ENCODE measurements at regions not wholly inside any gene's neighbourhood (a gene's known extent, or its start where the extent isn't known, plus 50 kb on each side); places are given as distances from the start of the nearest gene placed in this dataset.

DNA sequence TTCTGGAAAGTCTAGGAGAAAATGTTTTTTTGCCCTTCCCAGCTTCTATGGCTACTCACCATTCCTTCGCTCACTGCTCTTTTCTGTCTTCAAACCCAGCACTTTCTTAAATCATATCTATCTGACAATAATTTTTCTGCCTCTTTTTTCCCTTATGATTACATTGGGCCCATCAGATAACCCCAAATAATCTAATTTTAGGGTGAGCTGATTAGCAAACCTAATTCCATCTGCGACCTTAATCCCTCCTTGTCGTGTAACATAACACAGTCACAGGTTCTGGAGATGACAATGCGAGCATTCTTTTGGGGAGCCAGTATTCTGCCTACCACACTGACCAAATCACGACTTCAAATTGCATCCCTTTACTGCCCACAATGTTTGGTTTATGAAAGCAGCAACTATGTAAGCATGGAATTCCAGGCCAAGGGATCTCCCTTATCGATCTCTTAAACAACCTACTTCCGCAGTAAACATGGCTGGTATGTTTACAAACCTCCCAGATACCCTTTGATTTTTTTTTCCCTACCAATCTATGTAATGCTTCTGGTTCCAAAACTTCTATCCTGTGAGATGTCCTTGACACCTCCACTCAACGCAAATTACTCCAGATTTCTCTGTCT is 2122.2 kb downstream of the MAT2B start (continued):
- no peak for TF ChIP-seq SKIL (CRISPR knock-in tag; IDR thresholded peaks at IDR 0.05; ENCODE audit: borderline replicate concordance)
- TF ChIP-seq, protein P1, sequence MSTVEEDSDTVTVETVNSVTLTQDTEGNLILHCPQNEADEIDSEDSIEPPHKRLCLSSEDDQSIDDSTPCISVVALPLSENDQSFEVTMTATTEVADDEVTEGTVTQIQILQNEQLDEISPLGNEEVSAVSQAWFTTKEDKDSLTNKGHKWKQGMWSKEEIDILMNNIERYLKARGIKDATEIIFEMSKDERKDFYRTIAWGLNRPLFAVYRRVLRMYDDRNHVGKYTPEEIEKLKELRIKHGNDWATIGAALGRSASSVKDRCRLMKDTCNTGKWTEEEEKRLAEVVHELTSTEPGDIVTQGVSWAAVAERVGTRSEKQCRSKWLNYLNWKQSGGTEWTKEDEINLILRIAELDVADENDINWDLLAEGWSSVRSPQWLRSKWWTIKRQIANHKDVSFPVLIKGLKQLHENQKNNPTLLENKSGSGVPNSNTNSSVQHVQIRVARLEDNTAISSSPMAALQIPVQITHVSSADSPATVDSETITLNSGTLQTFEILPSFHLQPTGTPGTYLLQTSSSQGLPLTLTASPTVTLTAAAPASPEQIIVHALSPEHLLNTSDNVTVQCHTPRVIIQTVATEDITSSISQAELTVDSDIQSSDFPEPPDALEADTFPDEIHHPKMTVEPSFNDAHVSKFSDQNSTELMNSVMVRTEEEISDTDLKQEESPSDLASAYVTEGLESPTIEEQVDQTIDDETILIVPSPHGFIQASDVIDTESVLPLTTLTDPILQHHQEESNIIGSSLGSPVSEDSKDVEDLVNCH (CRISPR knock-in tag; IDR thresholded peaks at IDR 0.05), result no peak
- no peak for TF ChIP-seq ZNF530 (CRISPR knock-in tag; IDR thresholded peaks at IDR 0.05; ENCODE audit: low read depth)
- TF ChIP-seq PAX8 (CRISPR knock-in tag; IDR thresholded peaks at IDR 0.05; ENCODE audit: borderline replicate concordance), result no peak
- TF ChIP-seq, protein P2, sequence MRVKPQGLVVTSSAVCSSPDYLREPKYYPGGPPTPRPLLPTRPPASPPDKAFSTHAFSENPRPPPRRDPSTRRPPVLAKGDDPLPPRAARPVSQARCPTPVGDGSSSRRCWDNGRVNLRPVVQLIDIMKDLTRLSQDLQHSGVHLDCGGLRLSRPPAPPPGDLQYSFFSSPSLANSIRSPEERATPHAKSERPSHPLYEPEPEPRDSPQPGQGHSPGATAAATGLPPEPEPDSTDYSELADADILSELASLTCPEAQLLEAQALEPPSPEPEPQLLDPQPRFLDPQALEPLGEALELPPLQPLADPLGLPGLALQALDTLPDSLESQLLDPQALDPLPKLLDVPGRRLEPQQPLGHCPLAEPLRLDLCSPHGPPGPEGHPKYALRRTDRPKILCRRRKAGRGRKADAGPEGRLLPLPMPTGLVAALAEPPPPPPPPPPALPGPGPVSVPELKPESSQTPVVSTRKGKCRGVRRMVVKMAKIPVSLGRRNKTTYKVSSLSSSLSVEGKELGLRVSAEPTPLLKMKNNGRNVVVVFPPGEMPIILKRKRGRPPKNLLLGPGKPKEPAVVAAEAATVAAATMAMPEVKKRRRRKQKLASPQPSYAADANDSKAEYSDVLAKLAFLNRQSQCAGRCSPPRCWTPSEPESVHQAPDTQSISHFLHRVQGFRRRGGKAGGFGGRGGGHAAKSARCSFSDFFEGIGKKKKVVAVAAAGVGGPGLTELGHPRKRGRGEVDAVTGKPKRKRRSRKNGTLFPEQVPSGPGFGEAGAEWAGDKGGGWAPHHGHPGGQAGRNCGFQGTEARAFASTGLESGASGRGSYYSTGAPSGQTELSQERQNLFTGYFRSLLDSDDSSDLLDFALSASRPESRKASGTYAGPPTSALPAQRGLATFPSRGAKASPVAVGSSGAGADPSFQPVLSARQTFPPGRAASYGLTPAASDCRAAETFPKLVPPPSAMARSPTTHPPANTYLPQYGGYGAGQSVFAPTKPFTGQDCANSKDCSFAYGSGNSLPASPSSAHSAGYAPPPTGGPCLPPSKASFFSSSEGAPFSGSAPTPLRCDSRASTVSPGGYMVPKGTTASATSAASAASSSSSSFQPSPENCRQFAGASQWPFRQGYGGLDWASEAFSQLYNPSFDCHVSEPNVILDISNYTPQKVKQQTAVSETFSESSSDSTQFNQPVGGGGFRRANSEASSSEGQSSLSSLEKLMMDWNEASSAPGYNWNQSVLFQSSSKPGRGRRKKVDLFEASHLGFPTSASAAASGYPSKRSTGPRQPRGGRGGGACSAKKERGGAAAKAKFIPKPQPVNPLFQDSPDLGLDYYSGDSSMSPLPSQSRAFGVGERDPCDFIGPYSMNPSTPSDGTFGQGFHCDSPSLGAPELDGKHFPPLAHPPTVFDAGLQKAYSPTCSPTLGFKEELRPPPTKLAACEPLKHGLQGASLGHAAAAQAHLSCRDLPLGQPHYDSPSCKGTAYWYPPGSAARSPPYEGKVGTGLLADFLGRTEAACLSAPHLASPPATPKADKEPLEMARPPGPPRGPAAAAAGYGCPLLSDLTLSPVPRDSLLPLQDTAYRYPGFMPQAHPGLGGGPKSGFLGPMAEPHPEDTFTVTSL (CRISPR knock-in tag; IDR thresholded peaks at IDR 0.05; ENCODE audit: borderline replicate concordance), result peak; percentile 98
- no peak for TF ChIP-seq ZNF576 (CRISPR knock-in tag; IDR thresholded peaks at IDR 0.05)
- TF ChIP-seq, protein P3, sequence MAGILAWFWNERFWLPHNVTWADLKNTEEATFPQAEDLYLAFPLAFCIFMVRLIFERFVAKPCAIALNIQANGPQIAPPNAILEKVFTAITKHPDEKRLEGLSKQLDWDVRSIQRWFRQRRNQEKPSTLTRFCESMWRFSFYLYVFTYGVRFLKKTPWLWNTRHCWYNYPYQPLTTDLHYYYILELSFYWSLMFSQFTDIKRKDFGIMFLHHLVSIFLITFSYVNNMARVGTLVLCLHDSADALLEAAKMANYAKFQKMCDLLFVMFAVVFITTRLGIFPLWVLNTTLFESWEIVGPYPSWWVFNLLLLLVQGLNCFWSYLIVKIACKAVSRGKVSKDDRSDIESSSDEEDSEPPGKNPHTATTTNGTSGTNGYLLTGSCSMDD (CRISPR knock-in tag; IDR thresholded peaks at IDR 0.05), result no peak
- no peak for TF ChIP-seq ZNF788 (CRISPR knock-in tag; IDR thresholded peaks at IDR 0.05; ENCODE audit: borderline replicate concordance)
- TF ChIP-seq RBM39 (IDR thresholded peaks at IDR 0.05; ENCODE audit: low read depth, low read length, poor library complexity, severe bottlenecking), result no peak
- no peak for TF ChIP-seq ZNF598 (CRISPR knock-in tag; IDR thresholded peaks at IDR 0.05; ENCODE audit: borderline replicate concordance)
- no peak for TF ChIP-seq NAIF1 (CRISPR knock-in tag; IDR thresholded peaks at IDR 0.05; ENCODE audit: borderline replicate concordance)
- TF ChIP-seq HDAC6 (IDR thresholded peaks at IDR 0.05; ENCODE audit: low read depth, low read length), result no peak
- TF ChIP-seq ZNF431 (CRISPR knock-in tag; IDR thresholded peaks at IDR 0.05; ENCODE audit: borderline replicate concordance, low read depth), result no peak
- TF ChIP-seq SMYD3 (CRISPR knock-in tag; IDR thresholded peaks at IDR 0.05), result no peak
- TF ChIP-seq ZNF10 (CRISPR knock-in tag; IDR thresholded peaks at IDR 0.05; ENCODE audit: borderline replicate concordance, low read depth), result no peak
- no peak for TF ChIP-seq CBX5 (CRISPR knock-in tag; IDR thresholded peaks at IDR 0.05; ENCODE audit: borderline replicate concordance)
- TF ChIP-seq CC2D1A (CRISPR knock-in tag; IDR thresholded peaks at IDR 0.05), result no peak
- no peak for TF ChIP-seq XRCC5 (optimal IDR thresholded peaks at IDR 0.05; ENCODE audit: low read length)
